DND-41 (cell line): ENCODE measurements at regions not wholly inside any gene's neighbourhood (a gene's known extent, or its start where the extent isn't known, plus 50 kb on each side); places are given as distances from the start of the nearest gene placed in this dataset.

Source experiments
- ATAC-seq: fragments of 200-7000 bp; cut with Tn5 transposase; 3 replicates; pipeline ENCODE4 v1.9.1; 2021; ENCODE audit warnings: low read depth; ENCODE audit not compliant: insufficient read depth
- DNase-seq: peaks from one replicate; pipeline ENCODE4 v3.0.0-alpha.2; 2020
- H2AFZ ChIP-seq: 2 replicates; pipeline ENCODE4 v1.6.0; 2012; ENCODE audit warnings: low read depth, low read length
- H3K27ac ChIP-seq: 2 replicates; pipeline ENCODE4 v1.5.1; 2012; ENCODE audit warnings: low read length, inconsistent platforms
- H3K27me3 ChIP-seq: fragments of 200-600 bp; sonication (generic); 2 replicates; pipeline ENCODE4 v1.6.0; 2012; ENCODE audit warnings: low read length, mild to moderate bottlenecking, inconsistent platforms; ENCODE audit not compliant: insufficient read depth, poor library complexity
- H3K36me3 ChIP-seq: 2 replicates; pipeline ENCODE4 v1.5.1; 2012; ENCODE audit warnings: low read length, inconsistent platforms; ENCODE audit not compliant: insufficient read depth
- H3K4me1 ChIP-seq: 2 replicates; pipeline ENCODE4 v1.5.1; 2012; ENCODE audit warnings: mild to moderate bottlenecking, low read length; ENCODE audit not compliant: insufficient read depth
- H3K4me2 ChIP-seq: 2 replicates; pipeline ENCODE4 v1.6.0; 2012; ENCODE audit warnings: mild to moderate bottlenecking, moderate library complexity, low read length, inconsistent platforms; ENCODE audit not compliant: insufficient read depth
- H3K4me3 ChIP-seq, 2 experiments: fragments of 200-600 bp in 1 of 2; shearing (Covaris generic) in 1 of 2; 2 replicates each; pipeline ENCODE4 v1.5.1; 2012 to 2016; ENCODE audit warnings: inconsistent platforms in 2 of 2, low read length in 2 of 2, mild to moderate bottlenecking in 2 of 2, low read depth in 1 of 2, moderate library complexity in 1 of 2
- H3K79me2 ChIP-seq: 2 replicates; pipeline ENCODE4 v1.6.0; 2012; ENCODE audit warnings: low read length, inconsistent platforms; ENCODE audit not compliant: insufficient read depth
- H3K9ac ChIP-seq: 2 replicates; pipeline ENCODE4 v1.6.0; 2012; ENCODE audit warnings: low read depth, mild to moderate bottlenecking, inconsistent platforms, low read length, moderate library complexity
- H3K9me3 ChIP-seq: 2 replicates; pipeline ENCODE4 v1.5.1; 2012; ENCODE audit warnings: low read length, moderate library complexity, mild to moderate bottlenecking, inconsistent platforms; ENCODE audit not compliant: insufficient read depth, severe bottlenecking
- H4K20me1 ChIP-seq: 2 replicates; pipeline ENCODE4 v1.6.0; 2012; ENCODE audit warnings: low read length; ENCODE audit not compliant: insufficient read depth
- EZH2 ChIP-seq: IDR thresholded peaks from 3 replicates; pipeline ENCODE4 v1.6.1; 2012; ENCODE audit warnings: borderline replicate concordance, low read depth, mild to moderate bottlenecking, moderate library complexity, low read length, inconsistent platforms; ENCODE audit not compliant: severe bottlenecking
- TF ChIP-seq, protein P1 (sequence below): IDR thresholded peaks from 2 replicates; pipeline ENCODE4 v1.5.1; 2012; ENCODE audit warnings: borderline replicate concordance, low read length, moderate library complexity, mild to moderate bottlenecking; ENCODE audit not compliant: poor library complexity, severe bottlenecking; ENCODE audit errors: extremely low read depth

DNA sequence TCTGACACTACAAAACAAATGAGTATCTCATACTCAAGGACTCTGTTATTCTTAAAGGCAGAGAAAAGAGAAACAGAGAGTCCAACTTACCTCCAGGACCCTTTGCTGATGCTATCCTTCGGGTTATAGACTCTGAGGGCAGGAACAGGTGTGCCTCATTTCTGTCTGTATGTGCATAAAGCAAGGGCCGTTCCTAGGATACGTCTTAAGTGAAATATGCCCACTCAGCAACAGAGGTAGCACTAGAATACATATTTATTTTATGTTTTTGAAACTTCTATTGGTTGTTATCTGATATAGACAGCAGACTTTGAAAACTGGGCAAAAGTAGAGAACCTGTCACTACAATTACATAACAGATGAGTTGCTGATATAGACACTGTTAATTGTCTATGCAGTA, 89.3 kb upstream of the CPNE4 start:
- no peak overlapping the region for H2AFZ ChIP-seq
- H3K27me3 ChIP-seq: no peaks in the 10 kb centered on the region
- no peak overlapping the region for H3K27ac ChIP-seq
- H3K79me2 ChIP-seq: no peaks in the 10 kb centered on the region
- H4K20me1 ChIP-seq: no peaks in the 10 kb centered on the region
- H3K4me2 ChIP-seq: no peak overlapping the region
- DNase-seq: no peak
- TF ChIP-seq, protein P1, sequence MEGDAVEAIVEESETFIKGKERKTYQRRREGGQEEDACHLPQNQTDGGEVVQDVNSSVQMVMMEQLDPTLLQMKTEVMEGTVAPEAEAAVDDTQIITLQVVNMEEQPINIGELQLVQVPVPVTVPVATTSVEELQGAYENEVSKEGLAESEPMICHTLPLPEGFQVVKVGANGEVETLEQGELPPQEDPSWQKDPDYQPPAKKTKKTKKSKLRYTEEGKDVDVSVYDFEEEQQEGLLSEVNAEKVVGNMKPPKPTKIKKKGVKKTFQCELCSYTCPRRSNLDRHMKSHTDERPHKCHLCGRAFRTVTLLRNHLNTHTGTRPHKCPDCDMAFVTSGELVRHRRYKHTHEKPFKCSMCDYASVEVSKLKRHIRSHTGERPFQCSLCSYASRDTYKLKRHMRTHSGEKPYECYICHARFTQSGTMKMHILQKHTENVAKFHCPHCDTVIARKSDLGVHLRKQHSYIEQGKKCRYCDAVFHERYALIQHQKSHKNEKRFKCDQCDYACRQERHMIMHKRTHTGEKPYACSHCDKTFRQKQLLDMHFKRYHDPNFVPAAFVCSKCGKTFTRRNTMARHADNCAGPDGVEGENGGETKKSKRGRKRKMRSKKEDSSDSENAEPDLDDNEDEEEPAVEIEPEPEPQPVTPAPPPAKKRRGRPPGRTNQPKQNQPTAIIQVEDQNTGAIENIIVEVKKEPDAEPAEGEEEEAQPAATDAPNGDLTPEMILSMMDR: no peak
- no peak for TF ChIP-seq EZH2
- H3K9ac ChIP-seq: no peak overlapping the region
- no peak for ATAC-seq
- H3K36me3 ChIP-seq: no peaks in the 10 kb centered on the region
- no peaks in the 10 kb centered on the region for H3K9me3 ChIP-seq
- no peaks in the 10 kb centered on the region for H3K4me1 ChIP-seq
- no peak overlapping the region for H3K4me3 ChIP-seq

DNA sequence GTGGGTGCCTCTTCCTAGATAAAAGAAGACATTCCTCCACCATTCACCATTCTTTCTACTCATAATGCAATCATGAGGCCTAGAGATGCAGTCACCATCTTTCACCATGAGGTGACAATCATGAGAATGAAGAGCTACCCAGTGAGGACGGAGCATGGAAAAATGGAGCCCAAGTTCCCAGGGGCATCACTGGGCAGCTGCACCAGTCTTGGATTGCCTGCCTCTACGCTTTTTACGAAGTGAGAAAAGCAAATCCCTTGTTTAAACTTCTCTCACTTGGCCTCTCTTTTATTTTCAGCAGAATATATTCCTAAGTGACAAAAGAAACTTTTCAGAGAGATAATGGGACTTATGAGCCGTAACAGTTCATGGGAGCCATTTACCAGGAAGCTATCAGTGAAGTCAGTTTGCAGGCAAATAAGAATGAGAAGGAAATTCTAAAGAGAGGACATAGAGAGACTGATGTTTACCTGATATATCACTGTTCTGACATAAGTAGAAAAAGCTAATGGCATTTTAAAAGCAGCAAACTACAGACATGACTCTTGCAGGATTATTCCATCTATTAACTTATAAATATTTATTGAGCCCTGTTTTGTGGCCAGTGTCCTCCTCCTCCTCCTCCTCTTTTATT, 90.0 kb upstream of the CPNE4 start:
- ATAC-seq (no peak), DNase-seq (no peak)
- H2AFZ ChIP-seq: no peak overlapping the region
- no peak overlapping the region for H3K4me2 ChIP-seq
- no peak overlapping the region for H3K9ac ChIP-seq
- H3K9me3 ChIP-seq: no peaks in the 10 kb centered on the region
- H4K20me1 ChIP-seq: no peaks in the 10 kb centered on the region
- H3K27me3 ChIP-seq: no peaks in the 10 kb centered on the region
- TF ChIP-seq, protein P1: no peak
- TF ChIP-seq EZH2: no peak
- H3K36me3 ChIP-seq: no peaks in the 10 kb centered on the region
- no peak overlapping the region for H3K4me3 ChIP-seq
- no peak overlapping the region for H3K27ac ChIP-seq
- no peaks in the 10 kb centered on the region for H3K79me2 ChIP-seq
- H3K4me1 ChIP-seq: no peaks in the 10 kb centered on the region

DNA sequence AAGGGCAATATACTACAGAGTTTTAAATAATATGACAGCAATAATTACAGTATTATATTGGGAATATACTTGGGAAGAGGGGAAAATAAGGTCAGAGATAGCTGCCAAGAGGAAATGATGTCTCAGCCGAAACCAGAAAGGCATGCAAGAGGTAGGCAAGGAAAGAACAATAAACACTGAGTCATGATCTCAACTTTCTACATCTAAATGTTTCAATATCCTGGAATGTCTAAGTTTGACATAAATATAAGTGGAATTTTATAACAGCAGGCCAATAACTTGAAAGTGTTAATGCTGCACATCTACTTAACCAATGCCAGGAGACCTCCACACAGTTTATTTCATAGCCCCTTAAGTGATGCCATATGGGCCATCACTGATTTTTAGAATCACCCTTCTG, 99.8 kb upstream of the CPNE4 start:
- H3K27me3 ChIP-seq: no peaks in the 10 kb centered on the region
- no peak overlapping the region for H3K9ac ChIP-seq
- ATAC-seq (no peak), DNase-seq (no peak)
- H3K79me2 ChIP-seq: no peaks in the 10 kb centered on the region
- TF ChIP-seq, protein P1: no peak
- no peak for TF ChIP-seq EZH2
- H3K9me3 ChIP-seq: no peaks in the 10 kb centered on the region
- H3K4me2 ChIP-seq: no peak overlapping the region
- H3K4me1 ChIP-seq: no peaks in the 10 kb centered on the region
- H3K4me3 ChIP-seq: no peak overlapping the region
- no peak overlapping the region for H3K27ac ChIP-seq
- H4K20me1 ChIP-seq: no peaks in the 10 kb centered on the region
- H2AFZ ChIP-seq: no peak overlapping the region
- H3K36me3 ChIP-seq: no peaks in the 10 kb centered on the region
